Stimulated activated CD4-positive, alpha-beta T cell treated with anti-CD3 and anti-CD28 coated beads, Interleukin-12 subunit alpha, Interleukin-12 subunit beta, amount 100 ng/mL, for 48 hours (primary cell): ENCODE measurements at regions not wholly inside any gene's neighbourhood (a gene's known extent, or its start where the extent isn't known, plus 50 kb on each side); places are given as distances from the start of the nearest gene placed in this dataset.
"Not testable (repeated sequence)": the region's sequence is repeated elsewhere in the genome, so short reads cannot be mapped to it uniquely, and the experiment has no call there.

Experiments used
- DNase-seq, 3 donors: peaks; one replicate each; pipeline ENCODE4 v3.0.0-alpha.2; 2020; ENCODE audit warnings: low read depth in 2 of 3, low spot score in 1 of 3

- no peak for DNase-seq
Observed at GRCh38 chr10:33965795-33966581, 631.5 kb upstream of the NRP1 start.

GRCh38 chr10:33963729-33964128 is 629.3 kb upstream of the NRP1 start:
- no peak for DNase-seq

GRCh38 chr10:33956322-33956721 is 621.9 kb upstream of the NRP1 start:
- DNase-seq: not testable (repeated sequence)

GRCh38 chr10:33955676-33956075 is 621.2 kb upstream of the NRP1 start:
- no peak for DNase-seq

GRCh38 chr10:33952692-33953360 is 618.4 kb upstream of the NRP1 start:
- no peak for DNase-seq

- no peak for DNase-seq
Observed at GRCh38 chr10:33950206-33950605, 615.7 kb upstream of the NRP1 start.

GRCh38 chr10:33947544-33947943 is 613.1 kb upstream of the NRP1 start:
- DNase-seq: no peak

- DNase-seq: no peak
Observed at GRCh38 chr10:33945051-33945450, 610.6 kb upstream of the NRP1 start.

- DNase-seq: no peak
Observed at GRCh38 chr10:33942508-33942907, 608.0 kb upstream of the NRP1 start.

- no peak for DNase-seq
Observed at GRCh38 chr10:33939892-33940291, 605.4 kb upstream of the NRP1 start.

GRCh38 chr10:33939410-33939809 is 604.9 kb upstream of the NRP1 start:
- DNase-seq: no peak

GRCh38 chr10:33938001-33938400 is 603.5 kb upstream of the NRP1 start:
- no peak for DNase-seq

GRCh38 chr10:33937036-33937730 is 602.7 kb upstream of the NRP1 start:
- no peak for DNase-seq

GRCh38 chr10:33935350-33935749 is 600.9 kb upstream of the NRP1 start:
- DNase-seq: no peak

- no peak for DNase-seq
Observed at GRCh38 chr10:33930079-33930478, 595.6 kb upstream of the NRP1 start.

- no peak for DNase-seq
Observed at GRCh38 chr10:33927347-33927746, 592.9 kb upstream of the NRP1 start.

- no peak for DNase-seq
Observed at GRCh38 chr10:33921970-33922605, 587.6 kb upstream of the NRP1 start.

- DNase-seq: no peak
Observed at GRCh38 chr10:33920351-33920750, 585.9 kb upstream of the NRP1 start.

GRCh38 chr10:33919244-33919643 is 584.8 kb upstream of the NRP1 start:
- DNase-seq: no peak

GRCh38 chr10:33917069-33917780 is 582.8 kb upstream of the NRP1 start:
- DNase-seq: no peak

GRCh38 chr10:33914746-33915145 is 580.3 kb upstream of the NRP1 start:
- DNase-seq: no peak
